ENCODE measurements at regions not wholly inside any gene's neighbourhood (a gene's known extent, or its start where the extent isn't known, plus 50 kb on each side); places are given as distances from the start of the nearest gene placed in this dataset.

- no peak for TF ChIP-seq NFIC (IDR thresholded peaks at IDR 0.05; ENCODE audit: low read length)
- no peak for TF ChIP-seq ZNF670 (CRISPR knock-in tag; IDR thresholded peaks at IDR 0.05; ENCODE audit: borderline replicate concordance)
- no peak for TF ChIP-seq ZFAT (CRISPR knock-in tag; conservative IDR thresholded peaks at IDR 0.05)
- TF ChIP-seq GMEB1 (CRISPR knock-in tag; IDR thresholded peaks at IDR 0.05; ENCODE audit: borderline replicate concordance), result no peak
- TF ChIP-seq TCF12 (IDR thresholded peaks at IDR 0.05), result no peak
- no peak for TF ChIP-seq TCF12 (CRISPR knock-in tag; IDR thresholded peaks at IDR 0.05)
- TF ChIP-seq ZNF354B (CRISPR knock-in tag; IDR thresholded peaks at IDR 0.05), result no peak
- TF ChIP-seq POGK (CRISPR knock-in tag; conservative IDR thresholded peaks at IDR 0.05), result no peak
These were observed 1031.1 kb downstream of the NTRK3 start for GRCh38 chr15:87225436-87225835.

Measured in HepG2 (cell line).